GM18858 (cell line): ENCODE measurements at regions not wholly inside any gene's neighbourhood (a gene's known extent, or its start where the extent isn't known, plus 50 kb on each side); places are given as distances from the start of the nearest gene placed in this dataset.
"Not testable (repeated sequence)": the region's sequence is repeated elsewhere in the genome, so short reads cannot be mapped to it uniquely, and the experiment has no call there.

Experiments used
- ATAC-seq: cut with Tn5 transposase; IDR thresholded peaks from one replicate; pipeline ENCODE4 v1.9.1; 2021; ENCODE audit not compliant: unreplicated experiment

DNA sequence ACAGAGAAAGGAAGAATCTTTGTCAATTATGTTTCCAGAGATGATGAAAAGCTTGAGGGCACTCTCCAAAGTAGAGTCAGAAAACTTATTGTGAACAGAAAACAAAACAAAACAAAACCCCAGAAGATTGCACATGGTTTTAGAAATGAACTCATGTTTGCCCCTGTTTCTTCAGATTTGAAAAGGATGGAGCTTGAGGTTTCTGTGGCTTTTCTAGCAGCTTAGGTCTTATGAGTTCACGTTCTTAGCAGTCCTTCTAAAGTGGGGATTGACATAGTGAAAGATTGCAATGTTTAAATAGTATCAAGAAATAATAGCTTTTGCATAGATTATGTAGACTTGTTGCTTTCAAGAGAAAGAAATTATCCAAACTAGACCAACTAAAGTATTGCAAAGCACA lies 421.8 kb downstream of the GBA3 start:
- no peak for ATAC-seq

DNA sequence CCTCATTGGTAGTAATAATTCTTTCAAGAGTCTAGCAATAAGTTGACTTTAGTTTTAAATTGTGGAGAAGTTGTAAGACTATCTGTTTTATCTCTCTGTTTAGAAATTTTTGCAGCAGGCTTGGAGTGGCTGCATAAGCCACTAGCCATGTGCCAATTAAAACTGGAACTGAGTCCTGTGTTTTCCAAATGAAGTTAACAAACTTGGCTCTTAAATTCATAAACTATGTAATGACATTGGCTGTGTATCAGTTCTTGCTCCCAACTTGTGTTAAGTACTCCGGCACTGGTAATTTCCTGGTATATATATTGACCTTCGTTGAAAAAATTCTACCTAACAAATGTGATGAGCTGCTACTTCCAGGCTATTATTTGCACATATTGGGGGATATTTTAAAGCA lies 420.4 kb downstream of the GBA3 start:
- no peak for ATAC-seq

DNA sequence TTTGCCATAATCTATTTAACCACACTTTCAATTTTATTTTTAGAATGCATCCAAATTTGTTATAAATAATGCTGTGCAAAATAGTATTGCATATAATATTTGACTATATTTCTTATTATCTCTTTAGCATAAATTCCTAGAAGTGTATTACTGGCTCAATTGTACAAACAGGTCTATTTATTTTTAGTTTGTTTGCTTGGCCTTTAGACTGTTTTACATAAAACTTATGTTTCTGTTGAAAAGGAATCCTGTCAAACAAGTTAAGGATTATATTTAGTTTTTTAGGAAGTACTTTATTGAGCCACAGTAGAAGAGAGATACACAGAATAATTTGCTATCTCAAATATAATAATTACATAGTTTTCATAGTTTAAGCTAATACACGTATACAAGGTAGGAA lies 413.8 kb downstream of the GBA3 start:
- ATAC-seq = no peak

DNA sequence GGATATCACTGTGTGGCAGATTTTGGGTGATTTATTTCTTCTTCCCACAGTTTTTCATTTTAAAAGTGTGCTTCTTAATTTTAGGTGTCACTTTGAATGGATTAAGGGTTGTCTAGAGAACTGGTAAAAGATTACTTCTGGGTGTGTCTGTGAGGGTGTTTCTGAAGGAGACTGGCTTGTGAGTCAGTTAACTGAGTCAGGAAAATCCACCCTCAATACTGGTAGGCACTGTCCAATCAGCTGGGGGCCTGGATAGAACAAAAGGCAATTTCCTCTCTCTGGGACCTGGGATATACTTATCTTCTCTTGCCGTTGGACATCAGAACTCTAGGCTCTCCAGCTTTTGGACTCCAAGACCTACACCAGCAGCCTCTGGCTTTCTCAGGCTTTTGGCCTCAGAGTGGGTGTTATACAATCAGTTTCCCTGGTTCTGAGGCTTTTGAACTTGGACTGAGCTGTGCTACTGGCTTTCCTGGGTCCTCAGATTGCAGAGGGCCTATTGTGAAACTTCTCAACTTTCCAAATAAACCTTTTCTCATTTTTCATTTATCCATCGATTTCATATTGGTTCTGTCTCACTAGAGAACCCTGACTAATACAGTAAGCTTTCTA lies 413.1 kb downstream of the GBA3 start:
- ATAC-seq = no peak

DNA sequence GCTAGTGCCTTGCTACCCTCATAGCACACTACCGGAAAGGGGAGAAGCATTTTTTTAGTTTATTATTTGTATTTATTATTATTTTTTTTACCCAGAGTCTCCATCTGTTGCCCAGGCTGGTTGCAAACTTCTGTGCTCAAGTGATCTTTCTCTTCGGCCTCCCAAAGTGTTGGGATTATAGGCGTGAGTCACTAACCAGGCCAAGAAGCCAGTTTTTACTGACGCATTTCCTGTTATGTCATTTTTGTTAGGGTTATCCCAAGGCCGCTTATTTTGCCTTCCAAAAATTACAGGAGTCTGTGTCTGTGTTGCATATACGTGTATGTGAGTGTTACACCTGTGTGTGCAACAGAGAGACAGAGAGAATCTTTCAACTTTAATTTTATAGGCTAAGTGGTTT lies 404.5 kb downstream of the GBA3 start:
- ATAC-seq = no peak

DNA sequence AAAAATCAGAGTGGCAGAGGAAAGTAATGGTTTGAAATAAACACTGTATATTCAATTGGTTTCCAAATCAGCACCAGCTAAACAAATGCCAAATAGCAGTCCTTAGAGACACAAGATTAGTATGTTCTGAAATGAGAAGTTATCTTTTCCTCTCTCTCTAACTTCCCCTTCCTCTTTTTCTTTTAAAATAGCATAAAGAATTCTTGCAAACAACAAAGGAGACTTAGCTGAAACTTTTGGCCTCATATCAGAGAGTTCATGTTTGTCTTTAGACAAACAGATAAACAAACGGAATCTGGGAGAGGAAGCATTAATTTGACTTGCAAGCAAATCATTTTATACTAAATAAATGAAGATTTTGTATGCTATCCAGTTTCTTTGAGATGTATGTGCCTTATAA lies 399.0 kb downstream of the GBA3 start:
- no peak for ATAC-seq

DNA sequence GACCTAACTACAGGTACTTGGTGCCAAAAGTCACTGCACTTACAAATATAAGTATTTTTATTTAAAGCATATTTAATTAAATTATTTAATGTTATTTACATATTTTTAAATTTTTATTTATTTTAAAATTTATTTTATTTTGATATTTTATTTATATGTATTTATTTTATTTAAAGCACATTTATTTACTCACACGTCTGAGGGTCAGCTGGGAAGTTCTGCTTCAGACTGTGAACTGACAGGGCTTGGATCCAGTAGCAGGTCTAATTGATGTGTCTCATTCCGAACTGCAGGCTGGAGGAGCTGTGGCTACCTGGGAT lies 392.5 kb downstream of the GBA3 start:
- ATAC-seq = no peak

DNA sequence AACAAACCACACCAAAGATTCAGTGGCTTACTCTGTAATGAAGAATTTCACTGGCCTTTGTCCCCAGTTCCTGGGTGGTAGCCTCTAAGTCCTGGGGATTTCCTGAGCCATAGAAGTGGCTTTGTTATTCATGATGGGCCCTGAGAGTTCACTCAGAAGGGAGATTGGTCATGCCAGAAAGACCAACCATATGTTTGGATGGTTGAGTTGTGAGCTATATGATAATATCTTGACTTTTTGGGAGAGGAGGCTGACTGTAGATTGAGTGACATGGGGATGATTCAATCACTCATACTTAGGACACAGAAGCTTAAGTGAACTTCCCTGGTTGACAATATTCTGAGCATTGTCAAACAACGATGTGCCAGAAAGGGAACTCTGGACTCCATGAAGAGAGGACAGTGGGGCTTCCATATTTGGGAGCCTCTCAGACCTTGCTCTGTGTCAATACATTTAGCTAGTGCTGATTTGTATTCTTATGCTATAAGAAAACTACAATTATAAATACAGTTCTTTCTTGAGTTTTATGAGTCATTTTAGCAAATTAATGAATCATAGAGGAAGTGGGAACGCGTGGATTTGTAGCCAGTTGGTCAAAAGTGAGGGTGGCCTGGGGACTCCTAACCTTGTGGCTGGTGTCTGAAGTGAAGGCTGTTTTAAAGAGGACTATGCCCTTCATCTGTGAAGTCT lies 392.0 kb downstream of the GBA3 start:
- ATAC-seq = no peak

DNA sequence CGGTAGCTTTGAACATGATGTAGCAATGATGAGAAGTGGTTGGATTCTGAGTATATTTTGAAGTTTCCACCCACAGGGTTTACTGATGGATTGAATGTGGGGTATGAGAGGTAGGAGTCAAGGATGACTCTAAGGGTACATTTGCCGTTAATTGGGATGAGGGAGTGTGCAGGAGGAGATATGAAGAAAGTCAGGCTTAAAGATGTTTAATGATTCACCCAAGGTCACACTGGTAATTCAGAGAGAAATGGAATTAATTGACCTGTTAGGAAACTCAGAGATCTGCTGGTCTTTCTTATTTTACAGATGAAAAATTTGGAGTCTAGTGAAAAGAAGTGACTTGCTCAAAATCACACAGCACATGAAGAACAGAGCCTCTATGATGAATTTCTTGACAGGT lies 390.7 kb downstream of the GBA3 start:
- ATAC-seq = no peak

DNA sequence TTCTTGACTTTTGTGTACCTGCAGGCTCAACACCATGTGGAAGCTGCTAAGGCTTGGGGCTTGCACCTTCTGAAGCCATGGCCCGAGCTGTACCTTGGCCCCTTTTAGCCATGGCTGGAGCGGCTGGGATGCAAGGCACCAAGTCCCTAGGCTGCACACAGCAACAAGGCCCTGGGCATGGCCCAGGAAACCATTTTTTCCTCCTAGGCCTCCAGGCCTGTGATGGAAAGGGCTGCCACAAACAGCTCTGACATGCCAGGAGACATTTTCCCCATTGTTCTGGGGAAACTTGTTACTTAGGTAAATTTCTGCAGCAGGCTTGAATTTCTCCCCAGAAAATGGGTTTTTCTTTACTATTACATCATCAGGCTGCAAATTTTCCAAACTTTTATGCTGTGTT lies 387.4 kb downstream of the GBA3 start:
- not testable (repeated sequence) for ATAC-seq

DNA sequence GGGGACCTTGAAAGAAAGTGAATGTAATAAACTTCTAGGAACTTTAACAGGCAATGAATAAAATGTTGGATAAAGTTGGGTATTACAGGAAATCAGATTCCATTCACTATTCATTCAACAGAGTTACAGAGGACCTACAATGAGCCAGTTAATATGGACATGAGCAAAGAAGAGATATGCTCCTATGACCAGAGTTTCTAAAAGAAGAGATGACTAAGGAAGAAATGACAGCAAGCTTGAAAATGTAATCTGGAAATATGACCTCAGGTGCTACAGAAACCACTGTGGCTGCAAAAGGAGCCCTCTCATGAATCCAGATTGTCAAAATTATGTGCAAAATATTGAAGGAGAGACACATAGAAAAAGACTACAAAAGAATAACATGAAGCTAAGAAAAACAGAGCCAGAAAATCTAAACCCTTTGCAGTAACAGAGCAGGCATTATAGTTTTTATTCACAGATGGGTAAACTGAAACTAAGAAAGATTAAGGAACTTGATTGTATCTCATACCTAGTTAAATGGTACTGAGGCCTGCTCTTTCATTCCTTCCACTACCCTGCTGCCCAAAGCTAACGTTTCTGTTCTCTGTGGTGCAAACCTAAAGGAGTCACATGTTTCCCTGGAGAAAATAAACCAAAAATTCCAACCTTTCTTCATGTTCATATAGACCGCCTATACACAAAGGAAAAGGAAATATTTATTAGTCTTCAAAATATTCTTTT lies 378.3 kb downstream of the GBA3 start:
- no peak for ATAC-seq

DNA sequence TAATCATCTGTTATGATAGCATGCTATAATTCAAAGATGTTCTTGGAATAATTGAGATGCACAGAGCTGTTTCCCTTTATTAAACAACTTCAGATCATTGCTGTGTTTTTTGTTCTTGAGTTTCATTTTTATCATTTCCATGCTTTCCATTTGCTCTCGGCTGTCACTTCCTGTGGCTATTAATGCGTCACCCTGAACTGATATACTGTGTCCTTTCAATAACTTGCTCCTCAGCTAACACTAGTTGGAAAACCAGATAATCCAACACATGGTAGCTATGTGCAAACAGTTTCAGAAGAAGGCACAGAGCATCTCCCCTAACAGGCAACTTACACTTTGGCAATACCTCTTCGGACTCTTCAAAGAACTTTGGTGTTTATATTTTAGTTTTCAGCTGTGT lies 376.0 kb downstream of the GBA3 start:
- ATAC-seq = no peak

DNA sequence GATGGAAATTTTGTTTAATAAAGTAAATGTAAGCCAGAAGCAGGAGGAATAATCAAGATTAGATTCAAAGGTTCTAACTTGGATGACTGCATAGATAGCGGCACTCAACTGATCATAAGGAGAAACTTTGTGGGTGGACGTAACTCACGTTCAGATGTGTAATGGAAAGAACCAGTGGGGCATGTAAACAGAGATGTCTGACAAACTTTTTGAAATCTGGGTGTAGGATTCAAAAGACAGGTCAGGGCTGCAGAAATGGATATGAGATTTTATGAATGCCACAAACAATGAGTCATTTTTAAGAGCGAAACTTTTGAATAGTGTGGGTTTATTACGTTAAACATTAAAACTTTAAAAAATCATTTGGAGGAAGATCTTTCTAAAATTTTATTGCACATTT lies 375.6 kb downstream of the GBA3 start:
- ATAC-seq = no peak

DNA sequence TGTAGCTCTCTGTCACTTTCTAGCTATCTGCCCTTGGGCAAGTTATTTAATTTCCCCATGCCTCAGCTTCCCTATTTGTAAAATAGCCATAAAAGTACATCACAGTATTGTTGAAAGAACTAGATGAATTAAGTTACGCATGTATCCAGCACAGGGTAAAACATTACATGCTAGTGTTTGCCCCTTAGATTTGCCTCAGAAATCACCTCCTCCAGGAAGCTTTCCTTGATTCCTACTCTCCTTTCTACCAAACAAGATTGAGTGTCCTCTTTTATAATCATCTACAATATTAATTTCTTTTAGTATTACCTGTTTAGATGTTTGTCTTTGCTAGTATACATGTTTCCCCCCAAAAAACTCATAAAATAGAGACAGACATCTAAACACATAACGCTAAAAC lies 369.5 kb downstream of the GBA3 start:
- no peak for ATAC-seq

DNA sequence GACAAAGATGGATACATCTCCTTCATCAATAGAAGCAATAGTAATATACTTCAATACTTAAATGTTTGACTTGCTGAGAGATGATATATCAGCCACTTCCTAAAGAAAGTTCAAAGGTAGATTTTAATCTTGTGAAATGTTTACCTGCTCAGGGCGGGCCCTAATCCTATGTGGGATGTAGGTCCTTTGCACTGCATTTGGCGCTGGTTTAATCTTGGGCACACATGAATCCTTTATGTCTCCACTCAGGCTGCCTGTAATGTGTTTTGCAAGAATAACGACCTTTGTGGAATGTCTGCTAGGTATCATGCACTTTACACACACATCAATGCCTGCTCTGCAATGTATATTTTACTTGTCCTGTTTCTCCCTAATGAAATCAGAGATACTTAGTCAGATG lies 368.7 kb downstream of the GBA3 start:
- ATAC-seq = no peak

DNA sequence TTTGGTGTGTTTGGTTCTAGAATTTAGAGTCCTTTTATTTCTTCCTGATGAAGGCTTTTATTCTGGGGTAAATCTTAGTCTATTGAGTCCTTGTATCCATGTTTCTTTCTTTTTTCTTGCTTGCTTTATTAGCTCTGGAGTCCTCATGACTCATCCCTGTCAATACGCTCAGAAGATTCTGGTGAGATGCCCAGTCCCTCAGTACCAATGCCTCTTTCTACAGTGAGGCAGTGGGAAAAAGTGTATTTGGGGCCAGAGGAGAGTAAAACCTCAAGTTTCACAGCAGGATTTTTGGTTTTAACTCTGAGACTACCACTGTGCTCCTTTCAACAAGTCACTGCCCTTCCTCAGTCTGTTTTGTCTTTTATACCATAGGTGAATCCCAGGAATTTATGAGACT lies 368.0 kb downstream of the GBA3 start:
- ATAC-seq = no peak

DNA sequence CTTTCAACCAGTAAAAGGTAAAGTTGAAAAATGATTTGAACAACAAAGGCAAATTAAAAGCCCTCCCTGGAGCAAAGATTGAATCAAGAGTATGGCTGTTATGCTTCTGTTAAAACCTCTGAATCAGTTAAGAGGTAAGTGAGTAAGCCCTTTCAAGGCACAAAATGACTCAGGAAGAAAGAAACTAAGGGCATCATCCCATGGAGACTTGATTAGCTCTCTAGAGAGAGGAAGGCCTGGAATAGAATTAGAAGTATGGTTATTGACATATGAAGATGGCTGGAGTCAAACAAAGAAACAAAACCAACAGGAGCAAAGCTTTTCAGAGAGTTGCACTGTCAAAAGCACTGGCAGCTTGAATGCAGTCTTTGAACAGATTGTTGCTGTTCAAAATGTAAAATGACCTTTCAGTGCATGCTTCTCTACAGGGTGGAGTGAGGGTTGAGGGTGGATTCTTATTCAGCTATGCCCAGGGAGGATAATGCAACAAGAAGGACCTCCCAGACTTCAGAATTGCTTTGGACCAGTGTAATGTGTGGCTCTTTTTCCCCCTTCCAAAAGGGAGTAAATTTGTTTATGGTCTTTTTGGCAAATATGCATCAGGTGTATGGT lies 365.5 kb downstream of the GBA3 start:
- ATAC-seq = no peak

DNA sequence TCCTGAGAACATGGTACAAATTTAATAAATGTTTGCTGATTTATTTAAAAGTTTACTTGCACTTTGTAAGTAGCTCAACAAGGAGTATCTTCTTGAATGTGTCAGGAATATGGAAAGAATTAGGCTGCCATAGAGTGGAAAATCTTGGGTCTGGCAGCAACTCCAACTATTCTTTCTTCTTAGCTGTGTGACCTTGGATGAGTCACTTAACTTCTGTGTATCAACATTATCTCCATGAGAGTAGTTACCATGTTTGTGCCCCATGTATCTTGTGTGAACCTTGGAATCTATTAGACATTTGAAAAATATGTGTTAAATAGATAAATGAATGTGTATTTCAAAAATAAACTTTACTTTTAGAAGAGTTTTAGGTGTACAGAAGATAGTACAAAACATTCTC lies 348.8 kb downstream of the GBA3 start:
- no peak for ATAC-seq

DNA sequence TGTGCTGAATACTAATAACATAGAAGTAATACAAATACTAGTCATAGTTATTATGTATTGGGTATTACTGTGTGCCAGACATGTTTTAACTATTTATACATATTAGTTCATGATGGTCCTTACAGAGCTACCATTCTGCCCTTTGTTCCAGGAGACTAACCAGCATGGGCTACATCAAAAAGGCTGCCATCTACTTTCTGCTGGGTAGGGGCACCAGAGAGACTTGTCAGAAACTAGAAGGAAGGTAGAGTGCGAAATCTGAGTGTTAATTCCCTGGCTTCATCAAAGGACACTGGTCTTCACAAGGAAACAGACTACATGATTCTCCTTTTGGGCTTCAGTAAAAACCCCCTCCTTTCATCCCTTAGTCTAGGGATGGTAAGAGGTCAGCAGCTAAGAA lies 347.8 kb downstream of the GBA3 start:
- no peak for ATAC-seq

DNA sequence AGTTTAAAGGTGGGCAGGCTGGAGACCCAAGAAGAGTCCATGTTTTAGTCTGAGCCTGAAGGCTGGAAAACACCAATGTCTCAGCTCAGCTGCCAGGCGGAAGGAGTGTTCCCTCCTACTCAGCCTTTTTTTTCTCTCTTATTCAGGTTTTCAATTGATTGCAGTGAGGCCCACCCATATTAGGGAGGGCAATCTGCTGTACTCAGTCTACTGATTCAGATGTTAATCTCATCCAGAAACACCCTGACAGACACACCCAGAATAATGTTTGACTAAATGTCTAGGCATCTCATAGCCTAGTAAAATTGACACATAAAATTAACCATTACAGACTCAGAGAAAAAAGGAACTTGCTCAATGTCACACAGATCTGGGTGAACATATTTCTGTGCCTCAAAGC lies 347.1 kb downstream of the GBA3 start:
- no peak for ATAC-seq

DNA sequence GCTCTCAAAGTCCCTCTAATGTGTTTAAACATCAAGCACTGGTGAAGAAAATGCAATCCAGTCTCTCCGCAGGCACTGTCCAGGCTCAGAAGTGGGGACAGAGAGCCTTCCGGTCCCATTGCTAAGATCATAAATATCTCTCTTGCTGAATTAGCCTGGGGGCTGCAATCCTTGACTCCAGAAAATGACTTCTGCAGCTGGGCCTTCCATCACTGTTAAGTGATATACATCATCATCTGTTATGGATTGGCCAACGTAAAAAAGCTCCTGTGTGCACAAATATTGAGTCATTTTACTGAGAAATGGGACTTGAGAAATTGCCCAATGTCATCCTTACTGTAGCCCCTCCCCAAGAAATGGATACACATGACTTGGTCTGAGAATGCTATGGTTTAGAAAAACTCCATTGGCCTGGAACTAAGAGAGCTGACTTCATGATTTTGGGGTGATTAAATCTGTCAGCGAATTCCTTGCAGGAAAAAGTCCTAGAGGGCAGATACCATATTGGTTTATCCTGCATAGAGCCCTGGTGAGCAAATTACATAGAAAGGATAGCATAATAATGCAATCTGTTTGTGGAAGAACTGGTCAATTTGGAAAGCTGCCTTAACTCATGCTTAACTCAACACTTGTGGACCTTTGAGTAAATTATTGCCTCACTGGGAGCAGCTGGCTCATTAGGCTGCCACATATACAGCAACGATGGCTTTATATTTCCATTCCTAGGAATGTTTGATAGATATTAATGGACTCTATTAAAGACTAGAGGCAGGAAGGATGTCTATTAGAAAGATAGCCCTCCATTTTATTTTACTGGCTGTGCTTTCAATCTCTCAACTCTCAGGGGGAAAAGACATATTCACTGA lies 346.1 kb downstream of the GBA3 start:
- no peak for ATAC-seq
